ENCODE measurements at regions not wholly inside any gene's neighbourhood (a gene's known extent, or its start where the extent isn't known, plus 50 kb on each side); places are given as distances from the start of the nearest gene placed in this dataset.
"Not testable (repeated sequence)": the region's sequence is repeated elsewhere in the genome, so short reads cannot be mapped to it uniquely, and the experiment has no call there.

GRCh38 chr21:13981176-13982087 lies 229.3 kb downstream of the LIPI start:
- H3K4ac ChIP-seq (ENCODE audit: low read depth, low read length); H3K27ac ChIP-seq (ENCODE audit: low read depth, low read length); H3K79me1 ChIP-seq (ENCODE audit: low read length); H3K4me2 ChIP-seq (ENCODE audit: low read length); H4K8ac ChIP-seq (ENCODE audit: low read depth, low read length); H3K14ac ChIP-seq (ENCODE audit: low read length); H3K36me3 ChIP-seq (ENCODE audit: control insufficient read depth in 1 of 2, insufficient read depth in 2 of 2, low read length in 2 of 2); H3K27me3 ChIP-seq (ENCODE audit: insufficient read depth, low read length); H3K23ac ChIP-seq (ENCODE audit: low read length); H3K4me3 ChIP-seq (ENCODE audit: low read depth, low read length); H2AK5ac ChIP-seq (ENCODE audit: low read length); H3K4me1 ChIP-seq (ENCODE audit: control insufficient read depth in 1 of 2, insufficient read depth in 2 of 2, low read length in 2 of 2); H3K18ac ChIP-seq (ENCODE audit: low read length); H3K9ac ChIP-seq (ENCODE audit: low read length); H2BK120ac ChIP-seq (ENCODE audit: insufficient read depth, low read length, poor library complexity); H2BK5ac ChIP-seq (ENCODE audit: low read depth, low read length, poor library complexity); H4K91ac ChIP-seq (ENCODE audit: low read depth, low read length); H3K79me2 ChIP-seq (ENCODE audit: control insufficient read depth, insufficient read depth, low read length, poor library complexity); H4K12ac ChIP-seq (ENCODE audit: low read depth, low read length); H2BK12ac ChIP-seq (ENCODE audit: low read length); H2AFZ ChIP-seq (ENCODE audit: insufficient read depth, low read length, poor library complexity): not testable (repeated sequence)
- no CpG with 5 or more reads among the region's 48 CpGs for WGBS (ENCODE audit: extremely low coverage, insufficient coverage, insufficient read length)
- peak in 1 of 2 donors; percentile 5 for DNase-seq
- H3K9me3 ChIP-seq (ENCODE audit: insufficient read depth, low read depth, low read length), result peaks cover 17% of the 10 kb centered on the region

GRCh38 chr21:13980115-13980662 lies 230.6 kb downstream of the LIPI start:
- not testable (repeated sequence) for H3K4me2 ChIP-seq (ENCODE audit: low read length); H4K91ac ChIP-seq (ENCODE audit: low read depth, low read length); H2BK5ac ChIP-seq (ENCODE audit: low read depth, low read length, poor library complexity); H3K23ac ChIP-seq (ENCODE audit: low read length); H2AFZ ChIP-seq (ENCODE audit: insufficient read depth, low read length, poor library complexity); H3K27me3 ChIP-seq (ENCODE audit: insufficient read depth, low read length); H2AK5ac ChIP-seq (ENCODE audit: low read length); H3K9ac ChIP-seq (ENCODE audit: low read length); H2BK12ac ChIP-seq (ENCODE audit: low read length); H4K8ac ChIP-seq (ENCODE audit: low read depth, low read length); H3K14ac ChIP-seq (ENCODE audit: low read length); H2BK120ac ChIP-seq (ENCODE audit: insufficient read depth, low read length, poor library complexity); H3K4me1 ChIP-seq (ENCODE audit: control insufficient read depth in 1 of 2, insufficient read depth in 2 of 2, low read length in 2 of 2); H3K79me2 ChIP-seq (ENCODE audit: control insufficient read depth, insufficient read depth, low read length, poor library complexity); H3K4ac ChIP-seq (ENCODE audit: low read depth, low read length); H3K9me3 ChIP-seq (ENCODE audit: insufficient read depth, low read depth, low read length); H3K4me3 ChIP-seq (ENCODE audit: low read depth, low read length); H3K36me3 ChIP-seq (ENCODE audit: control insufficient read depth in 1 of 2, insufficient read depth in 2 of 2, low read length in 2 of 2); H3K79me1 ChIP-seq (ENCODE audit: low read length); H3K18ac ChIP-seq (ENCODE audit: low read length); H3K27ac ChIP-seq (ENCODE audit: low read depth, low read length)
- peak overlapping the region; percentile 54 for H4K12ac ChIP-seq (ENCODE audit: low read depth, low read length)
- WGBS (ENCODE audit: extremely low coverage, insufficient coverage, insufficient read length), result no CpG with 5 or more reads among the region's 42 CpGs
- DNase-seq, result peak; percentile 87 to 88

GRCh38 chr21:13979608-13980007 lies 231.1 kb downstream of the LIPI start:
- H3K9ac ChIP-seq (ENCODE audit: low read length); H2AK5ac ChIP-seq (ENCODE audit: low read length); H3K14ac ChIP-seq (ENCODE audit: low read length); H3K23ac ChIP-seq (ENCODE audit: low read length); H3K18ac ChIP-seq (ENCODE audit: low read length); H2BK12ac ChIP-seq (ENCODE audit: low read length); H3K27me3 ChIP-seq (ENCODE audit: insufficient read depth, low read length); H2BK120ac ChIP-seq (ENCODE audit: insufficient read depth, low read length, poor library complexity); H3K36me3 ChIP-seq (ENCODE audit: control insufficient read depth in 1 of 2, insufficient read depth in 2 of 2, low read length in 2 of 2); H3K4me1 ChIP-seq (ENCODE audit: control insufficient read depth in 1 of 2, insufficient read depth in 2 of 2, low read length in 2 of 2); H3K79me2 ChIP-seq (ENCODE audit: control insufficient read depth, insufficient read depth, low read length, poor library complexity); H4K91ac ChIP-seq (ENCODE audit: low read depth, low read length); H3K4me2 ChIP-seq (ENCODE audit: low read length); H2AFZ ChIP-seq (ENCODE audit: insufficient read depth, low read length, poor library complexity); H3K27ac ChIP-seq (ENCODE audit: low read depth, low read length); H2BK5ac ChIP-seq (ENCODE audit: low read depth, low read length, poor library complexity); H3K4ac ChIP-seq (ENCODE audit: low read depth, low read length); H3K9me3 ChIP-seq (ENCODE audit: insufficient read depth, low read depth, low read length); H4K12ac ChIP-seq (ENCODE audit: low read depth, low read length); H3K79me1 ChIP-seq (ENCODE audit: low read length); H3K4me3 ChIP-seq (ENCODE audit: low read depth, low read length); H4K8ac ChIP-seq (ENCODE audit: low read depth, low read length): not testable (repeated sequence)
- peak in 1 of 2 donors; percentile 8 for DNase-seq
- WGBS (ENCODE audit: extremely low coverage, insufficient coverage, insufficient read length), result no CpG with 5 or more reads among the region's 26 CpGs

GRCh38 chr21:13974582-13974981 lies 236.2 kb downstream of the LIPI start:
- H4K91ac ChIP-seq (ENCODE audit: low read depth, low read length); H3K27ac ChIP-seq (ENCODE audit: low read depth, low read length); DNase-seq; H4K12ac ChIP-seq (ENCODE audit: low read depth, low read length); H3K79me1 ChIP-seq (ENCODE audit: low read length); H4K8ac ChIP-seq (ENCODE audit: low read depth, low read length); H2AK5ac ChIP-seq (ENCODE audit: low read length); H3K23ac ChIP-seq (ENCODE audit: low read length); H3K14ac ChIP-seq (ENCODE audit: low read length); H3K4ac ChIP-seq (ENCODE audit: low read depth, low read length); H3K4me3 ChIP-seq (ENCODE audit: low read depth, low read length); H3K9ac ChIP-seq (ENCODE audit: low read length); H3K18ac ChIP-seq (ENCODE audit: low read length); H3K4me2 ChIP-seq (ENCODE audit: low read length); H3K9me3 ChIP-seq (ENCODE audit: insufficient read depth, low read depth, low read length); H2AFZ ChIP-seq (ENCODE audit: insufficient read depth, low read length, poor library complexity); H3K79me2 ChIP-seq (ENCODE audit: control insufficient read depth, insufficient read depth, low read length, poor library complexity); H2BK120ac ChIP-seq (ENCODE audit: insufficient read depth, low read length, poor library complexity); H3K4me1 ChIP-seq (ENCODE audit: control insufficient read depth in 1 of 2, insufficient read depth in 2 of 2, low read length in 2 of 2); H3K36me3 ChIP-seq (ENCODE audit: control insufficient read depth in 1 of 2, insufficient read depth in 2 of 2, low read length in 2 of 2); H3K27me3 ChIP-seq (ENCODE audit: insufficient read depth, low read length); H2BK12ac ChIP-seq (ENCODE audit: low read length); H2BK5ac ChIP-seq (ENCODE audit: low read depth, low read length, poor library complexity): not testable (repeated sequence)

Measured in trophoblast cell (in vitro differentiated cells and primary cell).